Natural killer cell (primary cell): ENCODE measurements at regions not wholly inside any gene's neighbourhood (a gene's known extent, or its start where the extent isn't known, plus 50 kb on each side); places are given as distances from the start of the nearest gene placed in this dataset.

Experiments used
- ATAC-seq, 3 donors: fragments of 150-1000 bp in 2 of 3; fragments of 200-7000 bp in 1 of 3; cut with Tn5 transposase; 1 replicate in 1 of 3; 2 replicates in 2 of 3; pipeline ENCODE4 v1.10.0; 2021; ENCODE audit warnings: mild to moderate bottlenecking in 2 of 3, moderate library complexity in 2 of 3
- DNase-seq, 2 donors: peaks; one replicate each; pipeline versions ENCODE4 v3.0.0 to v3.0.0-alpha.2; 2013 to 2021; ENCODE audit warnings: mixed read lengths in 1 of 2
- H3K27ac ChIP-seq: one replicate; pipeline ENCODE4 v1.5.1; 2013; ENCODE audit warnings: mild to moderate bottlenecking, low read length
- H3K27me3 ChIP-seq: one replicate; pipeline ENCODE4 v1.6.1; 2013; ENCODE audit warnings: low read length; ENCODE audit not compliant: control insufficient read depth, insufficient read depth
- H3K36me3 ChIP-seq: one replicate; pipeline ENCODE4 v1.6.1; 2013; ENCODE audit warnings: low read length; ENCODE audit not compliant: control insufficient read depth, insufficient read depth
- H3K4me1 ChIP-seq: one replicate; pipeline ENCODE4 v1.6.1; 2013; ENCODE audit warnings: low read length; ENCODE audit not compliant: control insufficient read depth, insufficient read depth
- H3K4me3 ChIP-seq: one replicate; pipeline ENCODE4 v1.5.1; 2013; ENCODE audit warnings: low read length
- H3K9me3 ChIP-seq: one replicate; pipeline ENCODE4 v1.6.1; 2013; ENCODE audit warnings: low read length; ENCODE audit not compliant: control insufficient read depth, insufficient read depth
- H3K27ac Mint-ChIP-seq, 2 donors: one replicate each; pipeline ENCODE4 v1.8.0; 2022; ENCODE audit warnings: mild to moderate bottlenecking in 2 of 2, mixed read lengths in 2 of 2, moderate library complexity in 1 of 2
- H3K27me3 Mint-ChIP-seq, 2 donors: one replicate each; pipeline ENCODE4 v1.8.0; 2022; ENCODE audit warnings: low read depth in 2 of 2, mixed read lengths in 2 of 2
- H3K36me3 Mint-ChIP-seq: one replicate; pipeline ENCODE4 v1.8.0; 2022; ENCODE audit warnings: mixed read lengths
- H3K4me1 Mint-ChIP-seq, 2 donors: one replicate each; pipeline ENCODE4 v1.8.0; 2022; ENCODE audit warnings: mixed read lengths in 2 of 2
- H3K4me3 Mint-ChIP-seq: one replicate; pipeline ENCODE4 v1.8.0; 2022; ENCODE audit warnings: mild to moderate bottlenecking, moderate library complexity, mixed read lengths
- H3K9me3 Mint-ChIP-seq, 2 donors: one replicate each; pipeline ENCODE4 v1.8.0; 2022; ENCODE audit warnings: mixed read lengths in 2 of 2
- CTCF ChIP-seq: fragments of 200-600 bp; IDR thresholded peaks from one replicate; pipeline ENCODE4 v1.8.0; 2022; ENCODE audit warnings: antibody characterized with exemption
- WGBS: methylation state at CpG from one replicate; pipeline ENCODE4 v1.1.7; 2013; ENCODE audit warnings: missing lambda C conversion rate; ENCODE audit not compliant: insufficient coverage; 5-methylcytosine and 5-hydroxymethylcytosine counted together
- intact Hi-C: fragments of 100-400 bp; cut with micrococcal nuclease; formaldehyde crosslinking; loops from one replicate; pipeline ENCODE4 v1.14.2; 2022

- H3K27me3 ChIP-seq: no peaks in the 10 kb centered on the region
- H3K4me1 Mint-ChIP-seq: no peaks in the 10 kb centered on the region
- H3K27ac Mint-ChIP-seq: no peak overlapping the region
- H3K9me3 ChIP-seq: no peaks in the 10 kb centered on the region
- WGBS: 90% methylated on average over 20 of the region's 20 CpGs
- no peaks in the 10 kb centered on the region for H3K4me1 ChIP-seq
- H3K9me3 Mint-ChIP-seq: peaks cover 8 to 9% of the 10 kb centered on the region in 2 donors
- H3K27ac ChIP-seq: no peak overlapping the region
- H3K36me3 ChIP-seq: no peaks in the 10 kb centered on the region
- no peaks in the 10 kb centered on the region for H3K27me3 Mint-ChIP-seq
- no peak for TF ChIP-seq CTCF
- no peak overlapping the region for H3K4me3 ChIP-seq
- no peak overlapping the region for H3K4me3 Mint-ChIP-seq
- DNase-seq (no peak), ATAC-seq (no peak)
- no peaks in the 10 kb centered on the region for H3K36me3 Mint-ChIP-seq
- intact Hi-C loops: no loop called here
Observed at GRCh38 chr2:6213056-6213780, 521.0 kb downstream of the SOX11 start.

- no peak for DNase-seq
- intact Hi-C loops: no loop called here
- no peak for TF ChIP-seq CTCF
- Mint-ChIP-seq H3K36me3 (no peaks in the 10 kb centered on the region), H3K27me3 (no peaks in the 10 kb centered on the region), H3K27ac (no peak overlapping the region), H3K4me1 (no peaks in the 10 kb centered on the region), H3K9me3 (peaks cover 3 to 7% of the 10 kb centered on the region in 2 donors), H3K4me3 (no peak overlapping the region)
- WGBS: 43% methylated on average over 6 of the region's 6 CpGs
- no peak overlapping the region for H3K27ac ChIP-seq
- H3K9me3 ChIP-seq: no peaks in the 10 kb centered on the region
- H3K36me3 ChIP-seq: no peaks in the 10 kb centered on the region
- ATAC-seq: no peak
- no peaks in the 10 kb centered on the region for H3K27me3 ChIP-seq
- H3K4me3 ChIP-seq: no peak overlapping the region
- H3K4me1 ChIP-seq: no peaks in the 10 kb centered on the region
Observed at GRCh38 chr2:6214471-6214870, 522.3 kb downstream of the SOX11 start.

- no peaks in the 10 kb centered on the region for H3K9me3 ChIP-seq
- intact Hi-C loops: no loop called here
- H3K27ac ChIP-seq: no peak overlapping the region
- no peaks in the 10 kb centered on the region for H3K36me3 ChIP-seq
- no peak overlapping the region for H3K4me3 ChIP-seq
- H3K36me3 Mint-ChIP-seq: no peaks in the 10 kb centered on the region
- no peaks in the 10 kb centered on the region for H3K4me1 ChIP-seq
- no peaks in the 10 kb centered on the region for H3K4me1 Mint-ChIP-seq
- no peaks in the 10 kb centered on the region for H3K27me3 Mint-ChIP-seq
- H3K4me3 Mint-ChIP-seq: no peak overlapping the region
- no peak for DNase-seq
- 73% methylated on average over 1 of the region's 2 CpGs for WGBS
- H3K9me3 Mint-ChIP-seq: peaks cover 3 to 7% of the 10 kb centered on the region in 2 donors
- no peak for TF ChIP-seq CTCF
- no peaks in the 10 kb centered on the region for H3K27me3 ChIP-seq
- H3K27ac Mint-ChIP-seq: no peak overlapping the region
- no peak for ATAC-seq
Observed at GRCh38 chr2:6215053-6215452, 522.9 kb downstream of the SOX11 start.

GRCh38 chr2:6216234-6216633, 524.0 kb downstream of the SOX11 start:
- ATAC-seq (no peak), DNase-seq (no peak)
- Histone ChIP-seq H3K27me3 (no peaks in the 10 kb centered on the region), H3K4me3 (no peak overlapping the region), H3K36me3 (no peaks in the 10 kb centered on the region), H3K9me3 (no peaks in the 10 kb centered on the region), H3K4me1 (no peaks in the 10 kb centered on the region), H3K27ac (no peak overlapping the region)
- Mint-ChIP-seq H3K27me3 (no peaks in the 10 kb centered on the region), H3K4me3 (no peak overlapping the region), H3K27ac (no peak overlapping the region), H3K4me1 (no peaks in the 10 kb centered on the region), H3K36me3 (no peaks in the 10 kb centered on the region), H3K9me3 (peaks cover 7 to 9% of the 10 kb centered on the region in 2 donors)
- intact Hi-C loops: no loop called here
- TF ChIP-seq CTCF: no peak
- WGBS: no CpG with 5 or more reads among the region's 2 CpGs
